RWPE2 (cell line): ENCODE measurements at regions not wholly inside any gene's neighbourhood (a gene's known extent, or its start where the extent isn't known, plus 50 kb on each side); places are given as distances from the start of the nearest gene placed in this dataset.

Experiments used
- ATAC-seq: fragments of 200-7000 bp; cut with Tn5 transposase; 3 replicates; pipeline ENCODE4 v1.9.1; 2021; ENCODE audit warnings: low read depth
- DNase-seq: peaks from one replicate; pipeline ENCODE4 v3.0.0-alpha.2; 2020; ENCODE audit warnings: low spot score
- H3K27ac ChIP-seq: fragments of 450-650 bp; 2 replicates; pipeline ENCODE4 v1.5.1; 2017; ENCODE audit warnings: mild to moderate bottlenecking; ENCODE audit not compliant: poor library complexity, severe bottlenecking
- H3K27me3 ChIP-seq: fragments of 250-450 bp; sonication (Bioruptor Pico); 2 replicates; pipeline ENCODE4 v1.5.1; 2021; ENCODE audit warnings: mild to moderate bottlenecking, moderate library complexity; ENCODE audit not compliant: insufficient read depth, poor library complexity, severe bottlenecking
- H3K36me3 ChIP-seq: fragments of 250-450 bp; sonication (Bioruptor Pico); 2 replicates; pipeline ENCODE4 v1.5.1; 2020; ENCODE audit warnings: low read depth, mild to moderate bottlenecking, moderate library complexity
- H3K4me1 ChIP-seq: fragments of 250-450 bp; sonication (Bioruptor Pico); 2 replicates; pipeline ENCODE4 v1.5.1; 2021; ENCODE audit warnings: mild to moderate bottlenecking, moderate library complexity; ENCODE audit not compliant: insufficient read depth, poor library complexity, severe bottlenecking
- H3K4me3 ChIP-seq: fragments of 250-450 bp; sonication (Bioruptor Pico); 2 replicates; pipeline ENCODE4 v1.5.1; 2021; ENCODE audit warnings: mild to moderate bottlenecking, moderate library complexity; ENCODE audit not compliant: severe bottlenecking
- H3K9me3 ChIP-seq: fragments of 250-450 bp; sonication (Bioruptor Pico); 2 replicates; pipeline ENCODE4 v1.5.1; 2021; ENCODE audit warnings: mild to moderate bottlenecking, moderate library complexity; ENCODE audit not compliant: severe bottlenecking
- TF ChIP-seq, protein P1 (sequence below): fragments of 450-650 bp; IDR thresholded peaks from one replicate; pipeline ENCODE4 v1.5.1; 2017; ENCODE audit warnings: mild to moderate bottlenecking, moderate library complexity; ENCODE audit not compliant: poor library complexity, severe bottlenecking

- Histone ChIP-seq H3K36me3 (no peaks in the 10 kb centered on the region), H3K4me3 (no peak overlapping the region), H3K27me3 (no peaks in the 10 kb centered on the region), H3K9me3 (no peaks in the 10 kb centered on the region), H3K4me1 (no peaks in the 10 kb centered on the region), H3K27ac (no peak overlapping the region)
- TF ChIP-seq, protein P1, sequence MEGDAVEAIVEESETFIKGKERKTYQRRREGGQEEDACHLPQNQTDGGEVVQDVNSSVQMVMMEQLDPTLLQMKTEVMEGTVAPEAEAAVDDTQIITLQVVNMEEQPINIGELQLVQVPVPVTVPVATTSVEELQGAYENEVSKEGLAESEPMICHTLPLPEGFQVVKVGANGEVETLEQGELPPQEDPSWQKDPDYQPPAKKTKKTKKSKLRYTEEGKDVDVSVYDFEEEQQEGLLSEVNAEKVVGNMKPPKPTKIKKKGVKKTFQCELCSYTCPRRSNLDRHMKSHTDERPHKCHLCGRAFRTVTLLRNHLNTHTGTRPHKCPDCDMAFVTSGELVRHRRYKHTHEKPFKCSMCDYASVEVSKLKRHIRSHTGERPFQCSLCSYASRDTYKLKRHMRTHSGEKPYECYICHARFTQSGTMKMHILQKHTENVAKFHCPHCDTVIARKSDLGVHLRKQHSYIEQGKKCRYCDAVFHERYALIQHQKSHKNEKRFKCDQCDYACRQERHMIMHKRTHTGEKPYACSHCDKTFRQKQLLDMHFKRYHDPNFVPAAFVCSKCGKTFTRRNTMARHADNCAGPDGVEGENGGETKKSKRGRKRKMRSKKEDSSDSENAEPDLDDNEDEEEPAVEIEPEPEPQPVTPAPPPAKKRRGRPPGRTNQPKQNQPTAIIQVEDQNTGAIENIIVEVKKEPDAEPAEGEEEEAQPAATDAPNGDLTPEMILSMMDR: no peak
- DNase-seq: no peak
- no peak for ATAC-seq
Measured at GRCh38 chr18:28820353-28820752, 643.4 kb upstream of the CDH2 start.

GRCh38 chr18:28816155-28816554 is 639.2 kb upstream of the CDH2 start:
- Histone ChIP-seq H3K27me3 (no peaks in the 10 kb centered on the region), H3K4me1 (no peaks in the 10 kb centered on the region), H3K9me3 (no peaks in the 10 kb centered on the region), H3K27ac (no peak overlapping the region), H3K36me3 (no peaks in the 10 kb centered on the region), H3K4me3 (no peak overlapping the region)
- TF ChIP-seq, protein P1: no peak
- no peak for DNase-seq
- ATAC-seq: no peak

DNA sequence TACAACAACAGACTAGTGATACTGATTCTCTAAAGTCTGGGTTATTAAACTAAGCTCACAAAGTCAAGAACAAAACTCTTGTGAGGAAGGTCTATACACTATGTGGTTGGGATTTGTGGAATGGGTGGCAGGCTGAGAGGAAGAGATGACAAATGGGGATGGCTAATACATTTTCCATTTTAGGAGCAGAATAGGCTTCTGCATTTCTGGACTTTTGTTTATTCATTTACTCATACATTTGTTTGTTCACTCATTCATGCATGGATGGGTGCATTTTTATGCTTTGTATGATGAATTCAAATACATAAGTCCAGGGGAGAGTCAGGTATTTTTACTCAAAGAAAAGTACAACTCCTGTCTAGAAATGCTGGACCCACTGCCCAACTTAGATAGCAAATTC is 637.4 kb upstream of the CDH2 start:
- TF ChIP-seq, protein P1: no peak
- DNase-seq (no peak), ATAC-seq (no peak)
- H3K27me3 ChIP-seq: no peaks in the 10 kb centered on the region
- no peak overlapping the region for H3K4me3 ChIP-seq
- H3K36me3 ChIP-seq: no peaks in the 10 kb centered on the region
- no peaks in the 10 kb centered on the region for H3K4me1 ChIP-seq
- H3K9me3 ChIP-seq: no peaks in the 10 kb centered on the region
- H3K27ac ChIP-seq: no peak overlapping the region

DNA sequence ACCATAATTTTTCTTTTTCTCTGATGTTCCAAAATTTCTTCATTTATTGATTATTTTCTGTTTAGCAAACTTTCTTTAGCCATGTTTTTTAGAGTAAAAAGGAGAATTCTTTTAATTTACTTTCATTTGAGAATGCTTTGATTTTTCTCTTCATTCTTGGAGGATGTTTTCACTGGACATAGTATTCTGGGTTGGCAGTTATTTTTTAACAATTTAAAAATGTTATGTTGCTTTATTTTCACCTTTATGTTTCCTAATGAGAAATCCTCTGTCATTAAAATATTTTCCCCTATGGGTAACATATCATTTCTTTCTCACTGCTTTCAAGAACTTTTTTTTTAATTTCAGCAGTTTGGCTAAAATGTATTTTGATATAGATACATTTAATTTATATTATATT is 631.4 kb upstream of the CDH2 start:
- DNase-seq (no peak), ATAC-seq (no peak)
- Histone ChIP-seq H3K27me3 (no peaks in the 10 kb centered on the region), H3K36me3 (no peaks in the 10 kb centered on the region), H3K4me3 (no peak overlapping the region), H3K4me1 (no peaks in the 10 kb centered on the region), H3K27ac (no peak overlapping the region), H3K9me3 (peaks cover 7% of the 10 kb centered on the region)
- TF ChIP-seq, protein P1: no peak

- Histone ChIP-seq H3K9me3 (peaks cover 7% of the 10 kb centered on the region), H3K4me1 (peaks cover 12% of the 10 kb centered on the region), H3K27ac (no peak overlapping the region), H3K36me3 (no peaks in the 10 kb centered on the region), H3K4me3 (no peak overlapping the region), H3K27me3 (no peaks in the 10 kb centered on the region)
- ATAC-seq: no peak
- TF ChIP-seq, protein P1: no peak
- no peak for DNase-seq
Measured at GRCh38 chr18:28805491-28805890, 628.6 kb upstream of the CDH2 start.
